ENCODE measurements at regions not wholly inside any gene's neighbourhood (a gene's known extent, or its start where the extent isn't known, plus 50 kb on each side); places are given as distances from the start of the nearest gene placed in this dataset.
"Not testable (repeated sequence)": the region's sequence is repeated elsewhere in the genome, so short reads cannot be mapped to it uniquely, and the experiment has no call there.

GRCh38 chr5:23451156-23451555, 56.3 kb upstream of the PRDM9 start:
- peak; percentile 32 for DNase-seq (ENCODE audit: low read depth)

- DNase-seq (ENCODE audit: low read depth) = no peak
Observed at GRCh38 chr5:23450187-23450586, 57.2 kb upstream of the PRDM9 start.

GRCh38 chr5:23448627-23449026, 58.8 kb upstream of the PRDM9 start:
- DNase-seq (ENCODE audit: low read depth) = no peak

- peak; percentile 78 for DNase-seq (ENCODE audit: low read depth)
Observed at GRCh38 chr5:23446424-23446823, 61.0 kb upstream of the PRDM9 start.

- peak; percentile 75 for DNase-seq (ENCODE audit: low read depth)
Observed at GRCh38 chr5:23445573-23445972, 61.8 kb upstream of the PRDM9 start.

- DNase-seq (ENCODE audit: low read depth) = no peak
Observed at GRCh38 chr5:23440703-23441102, 66.7 kb upstream of the PRDM9 start.

- no peak for DNase-seq (ENCODE audit: low read depth)
Observed at GRCh38 chr5:23437011-23437410, 70.4 kb upstream of the PRDM9 start.

GRCh38 chr5:23433534-23434315, 73.7 kb upstream of the PRDM9 start:
- DNase-seq (ENCODE audit: low read depth) = no peak

- peak; percentile 47 for DNase-seq (ENCODE audit: low read depth)
Observed at GRCh38 chr5:23428705-23429104, 78.7 kb upstream of the PRDM9 start.

GRCh38 chr5:23420214-23420613, 87.2 kb upstream of the PRDM9 start:
- peak; percentile 79 for DNase-seq (ENCODE audit: low read depth)

GRCh38 chr5:23419115-23419514, 88.3 kb upstream of the PRDM9 start:
- peak; percentile 95 for DNase-seq (ENCODE audit: low read depth)

GRCh38 chr5:23412515-23412914, 94.9 kb upstream of the PRDM9 start:
- no peak for DNase-seq (ENCODE audit: low read depth)

- no peak for DNase-seq (ENCODE audit: low read depth)
Observed at GRCh38 chr5:23411994-23412393, 95.4 kb upstream of the PRDM9 start.

GRCh38 chr5:23411200-23411599, 96.2 kb upstream of the PRDM9 start:
- no peak for DNase-seq (ENCODE audit: low read depth)

- not testable (repeated sequence) for DNase-seq (ENCODE audit: low read depth)
Observed at GRCh38 chr5:23410775-23411174, 96.6 kb upstream of the PRDM9 start.

GRCh38 chr5:23405316-23406068, 101.9 kb upstream of the PRDM9 start:
- peak; percentile 7 for DNase-seq (ENCODE audit: low read depth)

GRCh38 chr5:23402585-23402984, 104.8 kb upstream of the PRDM9 start:
- DNase-seq (ENCODE audit: low read depth) = no peak

GRCh38 chr5:23400951-23401350, 106.5 kb upstream of the PRDM9 start:
- no peak for DNase-seq (ENCODE audit: low read depth)

- DNase-seq (ENCODE audit: low read depth) = no peak
Observed at GRCh38 chr5:23396346-23396745, 111.1 kb upstream of the PRDM9 start.

- no peak for DNase-seq (ENCODE audit: low read depth)
Observed at GRCh38 chr5:23389291-23390101, 117.9 kb upstream of the PRDM9 start.

GRCh38 chr5:23385036-23385435, 122.4 kb upstream of the PRDM9 start:
- no peak for DNase-seq (ENCODE audit: low read depth)

GRCh38 chr5:23372177-23372576, 135.2 kb upstream of the PRDM9 start:
- no peak for DNase-seq (ENCODE audit: low read depth)
